Activated T-helper 2 cell treated with anti-CD3 and anti-CD28 coated beads, Interferon-gamma antibody, Interleukin-2, Interleukin-4, amounts not matched to agents 10 μg/mL and 5 μg/mL and 100 μg/mL, durations not matched to agents 14 hours and 24 hours and 36 hours (primary cell): ENCODE measurements at regions not wholly inside any gene's neighbourhood (a gene's known extent, or its start where the extent isn't known, plus 50 kb on each side); places are given as distances from the start of the nearest gene placed in this dataset.
"Not testable (repeated sequence)": the region's sequence is repeated elsewhere in the genome, so short reads cannot be mapped to it uniquely, and the experiment has no call there.

Experiments used
- DNase-seq: peaks from one replicate; pipeline ENCODE4 v3.0.0; 2021; ENCODE audit warnings: low spot score
- H3K27ac Mint-ChIP-seq: one replicate; pipeline ENCODE4 v1.8.0; 2021; ENCODE audit warnings: mixed read lengths
- H3K27me3 Mint-ChIP-seq: one replicate; pipeline ENCODE4 v1.8.0; 2021; ENCODE audit warnings: low read depth, mixed read lengths
- H3K36me3 Mint-ChIP-seq: one replicate; pipeline ENCODE4 v1.8.0; 2021; ENCODE audit warnings: low read depth, mixed read lengths
- H3K4me1 Mint-ChIP-seq: one replicate; pipeline ENCODE4 v1.8.0; 2021; ENCODE audit warnings: low read depth, mixed read lengths
- H3K4me3 Mint-ChIP-seq: one replicate; pipeline ENCODE4 v1.8.0; 2021; ENCODE audit warnings: low read depth, mild to moderate bottlenecking, moderate library complexity, mixed read lengths
- H3K9me3 Mint-ChIP-seq: one replicate; pipeline ENCODE4 v1.8.0; 2021; ENCODE audit warnings: mixed read lengths
- intact Hi-C: fragments of 100-400 bp; cut with micrococcal nuclease; formaldehyde crosslinking; loops from one replicate; pipeline ENCODE4 v1.15.1; 2023

DNA sequence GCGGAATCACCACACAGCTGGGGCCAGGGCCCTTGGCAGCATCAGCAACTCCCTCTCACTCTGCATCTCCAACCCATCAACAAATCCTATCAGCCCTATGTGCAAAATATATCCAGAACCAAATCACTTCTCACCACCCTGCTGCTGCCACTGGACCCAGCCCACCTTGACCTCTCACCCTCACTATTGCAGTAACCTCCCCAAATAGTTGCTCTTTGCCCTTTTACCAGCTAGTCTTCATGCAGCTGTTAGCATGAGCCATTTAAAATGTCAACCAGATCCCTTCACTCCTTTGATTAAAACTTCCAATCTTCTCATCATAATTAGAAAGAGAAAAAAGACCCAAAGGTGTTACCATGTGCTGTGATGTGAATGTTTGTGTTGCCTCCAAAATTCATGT is 155.7 kb upstream of the IRF2BP2 start:
- H3K27ac Mint-ChIP-seq, result no peak overlapping the region
- DNase-seq, result no peak
- H3K4me3 Mint-ChIP-seq, result no peak overlapping the region
- no peaks in the 10 kb centered on the region for H3K36me3 Mint-ChIP-seq
- H3K27me3 Mint-ChIP-seq, result no peaks in the 10 kb centered on the region
- H3K9me3 Mint-ChIP-seq, result no peaks in the 10 kb centered on the region
- intact Hi-C loops, result no loop called here
- peaks cover 48% of the 10 kb centered on the region for H3K4me1 Mint-ChIP-seq

DNA sequence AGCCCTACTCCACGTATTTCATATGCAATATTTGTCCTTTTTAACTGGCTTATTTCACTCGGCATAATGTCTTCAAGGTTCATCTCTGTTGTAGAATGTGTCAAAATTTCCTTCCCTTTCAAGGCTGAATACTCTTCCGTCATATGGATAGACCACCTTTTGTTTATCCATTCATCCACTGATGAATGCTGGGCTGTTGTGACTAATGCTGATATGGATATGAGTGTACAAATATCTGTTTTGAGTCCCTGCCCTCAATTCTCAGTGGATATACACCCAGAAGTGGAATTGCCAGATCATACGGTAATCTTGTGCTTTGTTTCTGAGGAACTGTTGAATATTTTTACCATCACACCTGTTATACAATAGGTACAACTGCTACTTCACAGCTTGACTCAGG is 155.2 kb upstream of the IRF2BP2 start:
- Mint-ChIP-seq H3K27ac (no peak overlapping the region), H3K4me3 (no peak overlapping the region), H3K36me3 (no peaks in the 10 kb centered on the region), H3K9me3 (no peaks in the 10 kb centered on the region), H3K27me3 (no peaks in the 10 kb centered on the region), H3K4me1 (peaks cover 48% of the 10 kb centered on the region)
- intact Hi-C loops, result no loop called here
- DNase-seq, result no peak

DNA sequence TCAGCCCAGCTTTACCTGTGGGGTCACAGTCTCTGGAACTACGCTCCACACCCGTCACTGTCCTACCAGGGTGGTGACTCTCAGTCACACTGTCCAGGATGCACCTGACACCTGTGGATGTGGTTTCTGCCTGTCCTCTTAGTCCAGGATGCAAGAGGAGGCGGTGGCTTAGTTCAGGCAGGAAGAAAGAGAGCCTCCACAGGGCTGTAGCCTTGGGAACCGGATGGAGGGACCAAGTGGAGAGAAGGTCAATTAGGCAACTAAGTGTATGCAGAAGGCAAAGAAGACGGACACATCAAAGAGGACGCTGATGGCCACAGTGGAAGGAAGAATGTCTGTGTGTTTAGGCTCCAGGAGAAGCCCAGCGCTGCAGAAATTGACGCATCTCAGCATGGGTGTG is 153.9 kb upstream of the IRF2BP2 start:
- H3K4me3 Mint-ChIP-seq, result no peak overlapping the region
- no peak overlapping the region for H3K27ac Mint-ChIP-seq
- no peaks in the 10 kb centered on the region for H3K27me3 Mint-ChIP-seq
- intact Hi-C loops, result no loop called here
- no peak for DNase-seq
- H3K4me1 Mint-ChIP-seq, result peaks cover 44% of the 10 kb centered on the region
- H3K9me3 Mint-ChIP-seq, result no peaks in the 10 kb centered on the region
- no peaks in the 10 kb centered on the region for H3K36me3 Mint-ChIP-seq

DNA sequence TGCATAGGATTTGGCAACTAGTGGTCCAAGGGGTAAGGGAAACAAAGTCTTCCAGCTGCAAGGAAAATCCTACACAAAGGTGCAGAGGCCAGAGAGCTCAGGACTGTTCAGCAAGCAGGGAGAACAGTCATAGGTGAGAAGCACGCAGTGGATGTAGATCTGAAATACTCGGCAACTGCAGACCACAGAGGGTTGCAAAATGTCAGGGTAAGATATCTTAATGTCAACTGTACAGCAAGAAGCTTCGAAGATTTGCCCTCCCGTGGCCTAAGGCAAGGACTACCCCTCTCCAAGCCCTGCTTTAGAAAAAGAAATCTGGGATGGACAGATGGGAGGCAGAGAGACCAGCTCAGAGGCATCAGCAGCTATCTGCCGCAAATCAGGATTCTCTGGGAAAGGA is 153.4 kb upstream of the IRF2BP2 start:
- H3K4me1 Mint-ChIP-seq, result peaks cover 42% of the 10 kb centered on the region
- intact Hi-C loops, result no loop called here
- H3K36me3 Mint-ChIP-seq, result no peaks in the 10 kb centered on the region
- no peak overlapping the region for H3K27ac Mint-ChIP-seq
- H3K27me3 Mint-ChIP-seq, result no peaks in the 10 kb centered on the region
- H3K9me3 Mint-ChIP-seq, result no peaks in the 10 kb centered on the region
- no peak overlapping the region for H3K4me3 Mint-ChIP-seq
- no peak for DNase-seq

DNA sequence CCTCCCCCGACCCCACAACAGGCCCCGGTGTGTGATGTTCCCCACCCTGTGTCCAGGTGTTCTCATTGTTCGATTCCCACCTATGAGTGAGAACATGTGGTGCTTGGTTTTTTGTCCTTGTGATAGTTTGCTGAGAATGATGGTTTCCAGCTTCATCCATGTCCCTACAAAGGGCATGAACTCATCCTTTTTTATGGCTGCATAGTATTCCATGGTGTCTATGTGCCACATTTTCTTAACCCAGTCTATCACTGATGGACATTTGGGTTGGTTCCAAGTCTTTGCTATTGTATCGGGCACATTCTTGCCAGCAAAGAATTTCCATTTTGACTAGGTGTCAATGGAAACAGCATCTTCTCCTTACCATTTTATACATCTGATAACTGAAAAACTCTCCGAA is 152.1 kb upstream of the IRF2BP2 start:
- H3K27me3 Mint-ChIP-seq, H3K9me3 Mint-ChIP-seq, H3K27ac Mint-ChIP-seq, DNase-seq, H3K4me3 Mint-ChIP-seq, H3K36me3 Mint-ChIP-seq, intact Hi-C loops: not testable (repeated sequence)
- peaks cover 32% of the 10 kb centered on the region for H3K4me1 Mint-ChIP-seq

DNA sequence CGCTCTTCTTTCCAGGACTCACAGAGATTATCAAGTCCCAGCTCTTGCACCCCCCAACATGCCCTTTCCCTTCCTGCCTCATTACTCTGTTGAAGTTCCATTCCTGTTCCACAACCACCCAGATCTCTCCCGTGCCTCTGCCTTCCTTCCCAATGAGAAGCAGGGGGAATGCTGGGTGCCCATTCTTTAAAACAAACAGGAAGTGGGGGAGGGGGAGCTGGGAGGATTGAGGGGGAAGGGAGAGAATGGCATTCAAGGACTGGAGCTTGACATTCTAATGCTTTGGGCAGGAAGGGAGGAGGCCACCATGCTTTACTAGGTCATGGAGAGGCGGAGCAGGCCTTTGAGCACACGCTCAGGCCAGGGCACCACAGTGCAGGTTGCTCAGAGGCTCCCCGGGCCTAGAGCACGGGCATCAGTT is 150.3 kb upstream of the IRF2BP2 start:
- no peak overlapping the region for H3K27ac Mint-ChIP-seq
- H3K4me1 Mint-ChIP-seq, result peaks cover 28% of the 10 kb centered on the region
- no peaks in the 10 kb centered on the region for H3K36me3 Mint-ChIP-seq
- DNase-seq, result no peak
- intact Hi-C loops, result no loop called here
- no peak overlapping the region for H3K4me3 Mint-ChIP-seq
- no peaks in the 10 kb centered on the region for H3K9me3 Mint-ChIP-seq
- peaks cover 4% of the 10 kb centered on the region for H3K27me3 Mint-ChIP-seq

DNA sequence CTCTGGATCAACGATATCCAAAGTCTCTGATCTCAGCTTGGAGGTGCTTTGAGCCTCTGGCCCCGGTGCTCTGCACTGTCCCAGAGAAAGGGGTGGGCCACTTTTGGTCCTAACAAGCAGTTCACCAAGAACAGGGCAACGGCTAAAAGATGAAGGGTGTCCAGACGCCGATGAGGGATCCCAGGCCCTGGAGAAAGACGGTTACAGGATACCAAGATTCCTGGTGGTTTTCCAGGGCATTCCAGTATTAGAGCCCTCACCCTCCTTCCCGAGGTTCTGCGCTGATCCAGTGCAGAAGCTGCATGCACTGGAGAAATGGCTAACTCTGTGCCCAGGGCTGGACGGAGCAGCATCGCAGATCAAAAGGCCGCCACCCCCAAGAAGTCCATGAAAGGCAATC is 149.9 kb upstream of the IRF2BP2 start:
- Mint-ChIP-seq H3K9me3 (no peaks in the 10 kb centered on the region), H3K4me3 (no peak overlapping the region)
- intact Hi-C loops, result no loop called here

DNA sequence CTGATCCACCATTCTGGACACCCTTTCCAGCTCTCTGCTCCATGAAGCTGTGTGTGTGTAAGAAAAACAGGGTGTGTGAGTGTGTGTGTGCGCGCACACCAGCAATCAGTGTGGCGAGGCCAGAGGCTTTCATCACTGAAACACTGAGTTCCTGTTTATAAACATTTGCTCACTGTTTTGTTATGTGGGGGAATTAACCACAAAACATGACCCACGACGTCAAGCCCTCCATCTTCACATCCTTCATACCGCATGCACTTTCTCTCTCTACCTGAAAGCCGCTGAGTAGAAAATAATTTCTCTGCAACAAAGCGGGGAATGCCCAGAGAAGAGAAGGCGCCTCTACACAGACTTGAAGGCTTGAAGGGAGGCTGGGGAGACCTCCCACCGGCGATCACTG is 148.9 kb upstream of the IRF2BP2 start:
- Mint-ChIP-seq H3K27ac (peak overlapping the region; percentile 83), H3K4me3 (no peak overlapping the region), H3K36me3 (no peaks in the 10 kb centered on the region), H3K9me3 (no peaks in the 10 kb centered on the region), H3K27me3 (peaks cover 4% of the 10 kb centered on the region), H3K4me1 (peaks cover 24% of the 10 kb centered on the region)
- intact Hi-C loops, result no loop called here
- no peak for DNase-seq

More for the DNA sequence above, 149.9 kb upstream of the IRF2BP2 start:
- Mint-ChIP-seq H3K27ac (no peak overlapping the region), H3K4me1 (peaks cover 25% of the 10 kb centered on the region), H3K36me3 (no peaks in the 10 kb centered on the region), H3K27me3 (peaks cover 4% of the 10 kb centered on the region)
- DNase-seq, result no peak

DNA sequence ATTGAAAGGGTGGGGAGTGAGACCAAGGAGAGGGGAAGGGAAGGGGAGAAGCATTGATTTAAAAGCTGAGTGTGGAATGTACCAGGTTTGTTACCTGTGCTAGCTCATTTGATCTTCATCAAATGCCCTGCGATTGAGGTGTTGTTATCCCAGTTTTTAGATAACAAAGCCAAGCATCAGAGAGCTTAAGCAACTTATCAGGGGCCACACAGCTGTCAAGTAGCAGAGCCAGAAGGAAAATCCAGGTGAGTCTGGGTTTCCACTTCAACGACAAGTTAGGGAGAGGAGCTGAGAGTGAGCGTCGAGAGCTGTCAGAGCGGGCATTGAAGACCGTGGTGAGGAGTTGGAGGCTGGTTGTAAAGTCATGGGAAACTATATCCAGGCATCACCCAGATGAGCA is 146.9 kb upstream of the IRF2BP2 start:
- Mint-ChIP-seq H3K4me1 (peaks cover 22% of the 10 kb centered on the region), H3K9me3 (no peaks in the 10 kb centered on the region)

DNA sequence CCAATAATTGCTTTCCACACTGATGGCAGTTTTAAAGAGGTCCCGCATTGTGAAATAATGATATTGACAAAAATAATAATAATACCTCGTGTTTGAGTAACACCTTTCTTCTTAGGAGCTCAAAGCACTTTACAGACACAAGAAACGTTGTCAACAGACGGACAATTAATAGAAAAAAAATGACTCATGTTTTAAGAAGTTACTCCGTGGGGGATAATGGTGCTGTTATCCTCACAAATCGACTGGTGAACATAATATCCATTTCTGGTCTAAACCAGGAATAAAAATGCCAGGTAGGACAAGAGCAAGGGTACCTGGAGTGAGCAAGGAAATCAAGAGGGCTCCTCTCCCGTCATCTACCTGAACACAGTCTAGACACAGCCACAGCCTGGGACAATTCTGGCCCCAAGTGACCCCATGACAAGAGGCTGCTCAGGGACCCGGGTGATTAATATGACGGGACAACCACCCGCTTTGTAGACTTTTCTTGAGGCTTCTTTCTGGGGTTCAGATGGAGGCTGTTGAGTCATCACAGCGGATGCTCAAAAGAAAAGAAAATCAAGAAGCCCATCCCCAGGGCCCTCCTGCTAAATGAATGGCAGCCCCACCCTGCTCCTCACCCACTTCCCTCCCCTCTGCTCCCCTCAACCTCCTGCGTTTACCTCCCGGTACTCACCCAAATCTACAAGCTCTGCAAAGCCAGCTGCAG is 146.2 kb upstream of the IRF2BP2 start:
- no peaks in the 10 kb centered on the region for H3K36me3 Mint-ChIP-seq
- DNase-seq, result no peak
- H3K4me1 Mint-ChIP-seq, result peaks cover 22% of the 10 kb centered on the region
- peaks cover 4% of the 10 kb centered on the region for H3K27me3 Mint-ChIP-seq
- intact Hi-C loops, result no loop called here
- no peak overlapping the region for H3K27ac Mint-ChIP-seq
- no peak overlapping the region for H3K4me3 Mint-ChIP-seq
- H3K9me3 Mint-ChIP-seq, result no peaks in the 10 kb centered on the region

More for the DNA sequence above, 146.9 kb upstream of the IRF2BP2 start:
- Mint-ChIP-seq H3K4me3 (no peak overlapping the region), H3K27ac (no peak overlapping the region), H3K36me3 (no peaks in the 10 kb centered on the region), H3K27me3 (peaks cover 4% of the 10 kb centered on the region)
- no peak for DNase-seq
- intact Hi-C loops, result no loop called here

DNA sequence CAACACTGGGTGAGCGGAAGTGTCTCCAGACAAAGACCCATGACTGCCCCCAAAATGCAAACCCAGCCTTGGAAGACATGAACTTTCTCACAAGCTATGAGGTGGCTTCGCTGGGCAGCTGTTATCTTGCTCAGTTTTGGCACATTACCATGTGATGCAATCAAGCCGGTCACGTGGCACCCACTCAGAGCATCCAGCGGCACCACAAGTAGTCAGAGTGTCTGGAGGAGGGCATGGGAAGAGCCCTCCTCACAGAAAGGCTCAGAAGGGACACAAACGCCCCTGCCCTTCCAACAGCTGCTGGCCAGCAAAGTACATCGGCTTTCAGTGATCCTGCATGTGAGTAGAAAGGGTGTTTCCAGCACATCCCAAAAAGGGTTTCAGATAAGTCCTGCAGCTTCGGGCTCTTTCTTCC is 145.5 kb upstream of the IRF2BP2 start:
- H3K36me3 Mint-ChIP-seq, result no peaks in the 10 kb centered on the region
- no peak overlapping the region for H3K27ac Mint-ChIP-seq
- no peak for DNase-seq
- intact Hi-C loops, result no loop called here
- no peak overlapping the region for H3K4me3 Mint-ChIP-seq
- H3K4me1 Mint-ChIP-seq, result peaks cover 19% of the 10 kb centered on the region
- H3K9me3 Mint-ChIP-seq, result no peaks in the 10 kb centered on the region
- H3K27me3 Mint-ChIP-seq, result peaks cover 4% of the 10 kb centered on the region

DNA sequence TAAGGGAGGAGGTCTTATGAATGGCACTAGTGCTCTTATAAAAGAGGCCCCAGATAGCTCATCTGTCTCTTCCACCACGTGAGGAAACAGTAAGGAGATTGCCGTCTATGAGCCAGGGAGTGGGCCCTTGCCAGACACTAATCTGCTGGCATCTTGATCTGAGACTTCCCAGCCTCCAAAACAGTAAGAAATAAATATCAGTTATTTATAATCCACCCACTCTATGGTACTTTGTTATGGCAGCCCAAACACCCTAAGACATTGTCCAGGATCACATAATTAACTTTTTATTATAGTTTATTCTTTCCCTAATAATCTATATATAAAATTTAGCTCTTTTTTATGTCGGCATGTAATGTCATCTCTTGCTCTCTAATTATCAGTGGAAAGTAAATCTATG is 144.0 kb upstream of the IRF2BP2 start:
- DNase-seq, result no peak
- intact Hi-C loops, result no loop called here
- Mint-ChIP-seq H3K9me3 (no peaks in the 10 kb centered on the region), H3K36me3 (no peaks in the 10 kb centered on the region), H3K4me3 (no peak overlapping the region), H3K27ac (no peak overlapping the region), H3K4me1 (peaks cover 10% of the 10 kb centered on the region), H3K27me3 (peaks cover 4% of the 10 kb centered on the region)

DNA sequence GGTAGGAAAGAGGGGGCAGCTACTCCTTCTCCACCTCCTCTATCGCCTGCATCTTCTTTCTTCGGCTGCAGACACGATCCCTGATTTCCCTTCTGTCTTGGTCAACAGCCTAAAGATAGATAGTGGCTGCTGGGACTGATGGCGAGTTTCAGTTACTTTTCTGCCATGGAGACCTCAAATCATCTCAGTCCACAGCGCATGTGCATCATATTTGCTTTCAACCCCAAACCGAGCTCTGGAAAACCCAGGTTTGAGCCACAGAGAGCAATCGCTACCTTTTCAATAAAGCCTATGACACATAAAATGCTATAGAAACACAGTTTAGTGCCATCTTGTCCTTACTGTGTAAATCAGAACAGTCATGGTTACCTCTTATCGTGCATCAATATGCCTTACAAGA is 142.9 kb upstream of the IRF2BP2 start:
- no peak overlapping the region for H3K4me3 Mint-ChIP-seq
- peaks cover 4% of the 10 kb centered on the region for H3K27me3 Mint-ChIP-seq
- intact Hi-C loops, result no loop called here
- no peak for DNase-seq
- H3K27ac Mint-ChIP-seq, result no peak overlapping the region
- H3K9me3 Mint-ChIP-seq, result no peaks in the 10 kb centered on the region
- no peaks in the 10 kb centered on the region for H3K36me3 Mint-ChIP-seq
- H3K4me1 Mint-ChIP-seq, result peaks cover 8% of the 10 kb centered on the region

DNA sequence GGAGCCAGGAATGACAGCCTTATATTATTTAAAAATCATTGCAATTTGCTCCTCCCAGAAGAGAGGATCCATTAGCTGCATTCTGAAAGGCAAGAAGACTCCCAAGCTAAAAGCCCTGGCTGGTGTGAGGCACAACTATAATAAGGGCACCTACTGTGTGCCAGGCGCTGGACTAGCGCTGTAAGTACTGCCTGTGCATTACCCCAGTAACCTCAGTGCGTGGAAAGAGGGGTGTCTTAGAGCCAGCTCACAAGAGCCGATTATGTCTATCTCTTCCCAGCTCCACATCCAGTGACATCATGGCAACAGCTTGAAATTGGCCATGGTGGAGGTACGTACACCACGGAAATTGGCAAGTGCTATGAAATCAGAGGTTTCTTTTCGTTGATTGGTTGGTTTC is 141.7 kb upstream of the IRF2BP2 start:
- H3K27me3 Mint-ChIP-seq, result no peaks in the 10 kb centered on the region
- no peaks in the 10 kb centered on the region for H3K9me3 Mint-ChIP-seq
- no peak overlapping the region for H3K4me3 Mint-ChIP-seq
- peaks cover 5% of the 10 kb centered on the region for H3K4me1 Mint-ChIP-seq
- no peak overlapping the region for H3K27ac Mint-ChIP-seq
- no peak for DNase-seq
- H3K36me3 Mint-ChIP-seq, result no peaks in the 10 kb centered on the region
- intact Hi-C loops, result no loop called here
